BE2C (cell line): ENCODE measurements at regions not wholly inside any gene's neighbourhood (a gene's known extent, or its start where the extent isn't known, plus 50 kb on each side); places are given as distances from the start of the nearest gene placed in this dataset.

Experiments
- DNase-seq: peaks from one replicate; pipeline ENCODE4 v3.0.0-alpha.2; 2020
- H3K27me3 ChIP-seq: fragments of 250-450 bp; sonication (Bioruptor Pico); 2 replicates; pipeline ENCODE4 v1.5.1; 2020; ENCODE audit warnings: mild to moderate bottlenecking
- H3K36me3 ChIP-seq: fragments of 250-450 bp; sonication (Bioruptor Pico); 2 replicates; pipeline ENCODE4 v1.5.1; 2020; ENCODE audit warnings: mild to moderate bottlenecking
- H3K4me1 ChIP-seq: fragments of 250-450 bp; sonication (Bioruptor Pico); 2 replicates; pipeline ENCODE4 v1.5.1; 2020
- H3K4me3 ChIP-seq: 2 replicates; pipeline ENCODE4 v1.5.1; 2011; ENCODE audit warnings: low read depth, low read length
- H3K9me3 ChIP-seq: fragments of 250-450 bp; sonication (Bioruptor Pico); 2 replicates; pipeline ENCODE4 v1.5.1; 2020
- TF ChIP-seq, protein P1 (sequence below): IDR thresholded peaks from 2 replicates; pipeline ENCODE4 v1.5.1; 2012; ENCODE audit warnings: mild to moderate bottlenecking, low read depth, low read length

DNA sequence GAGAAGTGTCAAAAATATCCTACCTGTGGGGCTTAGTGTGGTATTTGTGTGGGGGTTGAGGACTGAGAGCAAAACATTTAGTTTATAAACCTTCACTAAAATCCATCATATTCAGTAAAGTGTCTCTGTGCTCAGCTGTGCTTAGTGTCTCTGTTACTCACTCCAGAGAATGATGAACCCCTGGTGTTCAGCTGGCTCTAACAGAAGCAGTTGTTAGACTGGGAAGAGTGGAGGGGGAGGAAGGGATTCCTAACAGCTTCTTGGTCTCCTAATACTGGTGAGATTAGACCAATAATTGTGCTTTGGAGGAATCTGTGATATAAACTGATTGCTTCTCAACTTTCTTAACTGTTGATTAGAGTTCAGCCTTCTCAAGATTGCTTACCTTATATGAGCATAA lies 1123.5 kb downstream of the ROBO2 start:
- Histone ChIP-seq H3K27me3 (no peaks in the 10 kb centered on the region), H3K36me3 (no peaks in the 10 kb centered on the region), H3K9me3 (no peaks in the 10 kb centered on the region), H3K4me3 (no peak overlapping the region), H3K4me1 (no peaks in the 10 kb centered on the region)
- TF ChIP-seq, protein P1, sequence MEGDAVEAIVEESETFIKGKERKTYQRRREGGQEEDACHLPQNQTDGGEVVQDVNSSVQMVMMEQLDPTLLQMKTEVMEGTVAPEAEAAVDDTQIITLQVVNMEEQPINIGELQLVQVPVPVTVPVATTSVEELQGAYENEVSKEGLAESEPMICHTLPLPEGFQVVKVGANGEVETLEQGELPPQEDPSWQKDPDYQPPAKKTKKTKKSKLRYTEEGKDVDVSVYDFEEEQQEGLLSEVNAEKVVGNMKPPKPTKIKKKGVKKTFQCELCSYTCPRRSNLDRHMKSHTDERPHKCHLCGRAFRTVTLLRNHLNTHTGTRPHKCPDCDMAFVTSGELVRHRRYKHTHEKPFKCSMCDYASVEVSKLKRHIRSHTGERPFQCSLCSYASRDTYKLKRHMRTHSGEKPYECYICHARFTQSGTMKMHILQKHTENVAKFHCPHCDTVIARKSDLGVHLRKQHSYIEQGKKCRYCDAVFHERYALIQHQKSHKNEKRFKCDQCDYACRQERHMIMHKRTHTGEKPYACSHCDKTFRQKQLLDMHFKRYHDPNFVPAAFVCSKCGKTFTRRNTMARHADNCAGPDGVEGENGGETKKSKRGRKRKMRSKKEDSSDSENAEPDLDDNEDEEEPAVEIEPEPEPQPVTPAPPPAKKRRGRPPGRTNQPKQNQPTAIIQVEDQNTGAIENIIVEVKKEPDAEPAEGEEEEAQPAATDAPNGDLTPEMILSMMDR = no peak
- DNase-seq = no peak

DNA sequence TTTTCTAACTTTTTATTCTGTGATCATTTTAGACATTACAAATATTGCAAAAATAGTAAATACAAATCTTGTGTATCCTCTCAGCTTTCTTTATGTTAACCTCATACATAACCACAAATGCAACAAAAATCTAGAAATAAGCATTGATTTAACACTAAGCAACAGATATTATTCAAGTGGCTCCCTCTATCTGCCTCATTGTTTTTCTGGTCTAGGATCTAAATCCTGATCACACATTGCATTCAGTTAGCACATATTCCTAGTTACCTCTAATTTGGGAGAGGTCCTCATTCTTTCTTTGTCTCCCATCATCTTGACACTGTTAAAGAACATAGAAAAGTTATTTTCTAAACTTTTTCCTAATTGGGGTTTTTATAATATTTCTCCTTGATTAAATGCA lies 1126.0 kb downstream of the ROBO2 start:
- Histone ChIP-seq H3K4me1 (no peaks in the 10 kb centered on the region), H3K9me3 (no peaks in the 10 kb centered on the region), H3K4me3 (no peak overlapping the region), H3K36me3 (no peaks in the 10 kb centered on the region), H3K27me3 (no peaks in the 10 kb centered on the region)
- DNase-seq = no peak
- TF ChIP-seq, protein P1 = peak; percentile 43

DNA sequence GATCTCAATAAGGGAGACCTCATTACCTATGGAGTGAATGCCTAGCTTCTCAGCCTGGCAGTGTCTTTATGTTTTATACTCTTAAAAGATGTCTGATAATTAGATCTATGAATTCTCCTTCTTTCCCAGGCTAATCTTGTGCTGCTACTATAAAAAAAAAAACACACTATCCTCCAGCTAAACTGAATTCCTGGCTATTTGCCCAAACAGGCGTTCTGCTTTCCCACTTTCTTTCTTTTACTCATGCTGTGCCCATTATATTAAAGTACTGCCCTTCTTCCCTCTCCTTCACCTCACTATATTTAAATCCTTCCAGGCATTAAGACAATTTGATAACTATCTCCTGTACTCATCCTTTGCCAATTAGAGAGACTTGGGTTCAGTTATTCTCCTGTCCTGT lies 1134.9 kb downstream of the ROBO2 start:
- TF ChIP-seq, protein P1 = no peak
- H3K4me3 ChIP-seq = no peak overlapping the region
- H3K9me3 ChIP-seq = no peaks in the 10 kb centered on the region
- no peak for DNase-seq
- H3K4me1 ChIP-seq = no peaks in the 10 kb centered on the region
- no peaks in the 10 kb centered on the region for H3K27me3 ChIP-seq
- H3K36me3 ChIP-seq = no peaks in the 10 kb centered on the region

DNA sequence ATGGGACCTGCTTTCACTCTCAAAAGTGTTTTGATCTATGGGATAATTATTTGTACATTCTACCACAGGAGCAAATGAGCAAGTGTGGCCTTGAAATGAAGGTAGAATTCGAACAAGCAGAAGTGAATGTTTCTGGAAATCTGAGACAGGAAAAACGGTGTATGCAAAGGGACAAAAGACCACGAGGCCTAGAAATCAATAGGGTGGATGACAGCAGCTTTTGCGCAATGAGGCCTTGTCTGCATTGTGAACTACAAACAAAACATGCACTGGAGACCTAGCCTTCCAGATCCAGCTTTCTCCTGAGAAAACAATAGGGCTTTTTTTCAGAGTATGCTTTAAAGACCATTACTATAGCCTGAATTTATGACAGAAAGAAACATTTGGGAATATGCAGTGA lies 1137.0 kb downstream of the ROBO2 start:
- H3K36me3 ChIP-seq = no peaks in the 10 kb centered on the region
- no peak for DNase-seq
- no peaks in the 10 kb centered on the region for H3K9me3 ChIP-seq
- no peak overlapping the region for H3K4me3 ChIP-seq
- H3K4me1 ChIP-seq = no peaks in the 10 kb centered on the region
- no peaks in the 10 kb centered on the region for H3K27me3 ChIP-seq
- TF ChIP-seq, protein P1 = no peak

DNA sequence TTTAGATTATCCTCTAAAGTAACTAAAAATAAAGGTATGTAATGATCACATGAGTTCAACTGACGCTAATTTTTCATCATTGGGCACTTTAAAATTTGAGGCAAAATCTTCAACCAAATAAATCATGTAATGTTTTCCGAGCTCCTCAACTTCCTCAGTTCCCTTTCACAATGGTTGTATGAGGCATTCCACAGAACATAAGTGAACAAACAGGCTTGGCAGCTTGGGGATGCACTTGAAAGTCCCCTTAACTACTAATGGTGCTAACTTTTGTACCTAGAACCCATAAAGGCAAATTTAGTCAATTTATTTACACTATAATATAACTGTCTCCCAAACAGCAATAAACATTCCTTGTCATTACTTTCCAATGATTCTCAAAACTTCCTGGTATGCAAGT lies 1137.9 kb downstream of the ROBO2 start:
- TF ChIP-seq, protein P1 = no peak
- DNase-seq = no peak
- Histone ChIP-seq H3K27me3 (no peaks in the 10 kb centered on the region), H3K4me1 (no peaks in the 10 kb centered on the region), H3K36me3 (no peaks in the 10 kb centered on the region), H3K9me3 (no peaks in the 10 kb centered on the region), H3K4me3 (no peak overlapping the region)

DNA sequence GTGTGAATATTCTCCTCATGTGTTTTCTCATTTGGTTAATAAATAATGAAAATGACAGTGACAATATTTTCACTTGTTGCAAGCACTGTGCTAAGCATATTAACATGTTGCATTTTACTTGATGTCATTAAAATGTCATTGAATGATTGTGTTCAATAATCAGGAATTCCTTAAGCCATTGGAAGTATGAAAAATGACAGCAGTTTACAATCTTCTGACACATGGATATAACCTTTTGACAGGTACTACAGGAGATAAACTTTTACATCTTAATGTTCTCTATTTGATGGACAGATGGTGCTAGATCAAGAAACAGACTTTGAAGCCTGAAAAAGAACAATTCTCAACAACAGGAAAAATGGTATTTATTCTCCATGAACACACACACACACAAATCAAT lies 1138.3 kb downstream of the ROBO2 start:
- H3K4me1 ChIP-seq = no peaks in the 10 kb centered on the region
- H3K9me3 ChIP-seq = no peaks in the 10 kb centered on the region
- H3K36me3 ChIP-seq = no peaks in the 10 kb centered on the region
- TF ChIP-seq, protein P1 = no peak
- H3K4me3 ChIP-seq = no peak overlapping the region
- H3K27me3 ChIP-seq = no peaks in the 10 kb centered on the region
- DNase-seq = no peak
